Stimulated activated CD4-positive, alpha-beta T cell treated with anti-CD3 and anti-CD28 coated beads, Interleukin-1b, Interleukin-23, amount 100 ng/mL, for 4 hours (primary cell): ENCODE measurements at regions not wholly inside any gene's neighbourhood (a gene's known extent, or its start where the extent isn't known, plus 50 kb on each side); places are given as distances from the start of the nearest gene placed in this dataset.
"Not testable (repeated sequence)": the region's sequence is repeated elsewhere in the genome, so short reads cannot be mapped to it uniquely, and the experiment has no call there.

Experiments used
- DNase-seq, 2 donors: peaks; one replicate each; pipeline ENCODE4 v3.0.0-alpha.2; 2020; ENCODE audit warnings: low read depth in 2 of 2

GRCh38 chr3:82761858-82762257, 1000.4 kb upstream of the GBE1 start:
- no peak for DNase-seq

- no peak for DNase-seq
Measured at GRCh38 chr3:82745544-82745943, 984.1 kb upstream of the GBE1 start.

- no peak for DNase-seq
Measured at GRCh38 chr3:82743196-82743595, 981.8 kb upstream of the GBE1 start.

DNA sequence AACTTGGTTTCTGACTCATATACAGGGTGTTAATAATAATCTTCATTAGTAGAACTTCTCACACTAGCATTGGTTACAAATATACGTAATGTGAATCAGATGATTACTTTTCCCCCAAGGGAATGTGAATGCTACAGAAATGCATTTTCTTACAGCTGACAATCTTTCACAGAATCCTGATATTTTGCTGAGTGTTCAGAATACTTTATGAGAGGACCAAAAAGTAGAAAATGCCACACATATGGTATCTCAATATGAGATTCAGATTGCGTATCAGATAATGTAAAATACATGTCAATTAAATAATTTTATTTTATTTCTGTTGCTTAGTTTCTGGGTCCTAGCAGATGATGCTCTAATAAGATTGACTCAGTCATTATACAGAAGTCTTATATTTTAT, 979.9 kb upstream of the GBE1 start:
- no peak for DNase-seq

- no peak for DNase-seq
Measured at GRCh38 chr3:82739390-82739789, 977.9 kb upstream of the GBE1 start.

DNA sequence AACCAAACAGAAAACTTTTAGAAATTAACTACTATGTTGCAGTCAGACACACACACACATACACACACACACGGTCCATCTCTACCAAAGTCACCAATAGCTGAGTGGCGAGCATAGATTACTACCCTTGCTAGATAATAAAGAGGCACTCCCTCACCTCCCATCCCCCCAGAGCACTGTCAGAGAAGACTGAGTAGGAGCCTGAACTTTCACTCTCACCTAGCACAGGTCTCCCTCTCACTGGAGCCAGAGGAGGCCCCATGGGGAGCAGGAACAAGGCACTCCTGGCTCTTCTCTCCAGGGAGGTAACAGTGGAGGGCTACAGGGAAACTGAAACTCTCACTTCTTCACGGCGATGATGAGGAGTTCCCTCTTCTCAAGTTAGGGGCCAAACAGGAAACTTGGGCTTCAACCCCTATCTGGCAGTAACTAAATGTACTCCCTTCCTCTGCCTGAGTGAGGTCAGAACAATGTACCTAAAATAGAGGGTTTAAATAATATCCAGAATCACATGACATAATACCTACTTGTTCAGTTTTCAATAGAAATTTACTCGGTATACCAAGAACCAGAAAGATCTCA, 975.3 kb upstream of the GBE1 start:
- no peak for DNase-seq

DNA sequence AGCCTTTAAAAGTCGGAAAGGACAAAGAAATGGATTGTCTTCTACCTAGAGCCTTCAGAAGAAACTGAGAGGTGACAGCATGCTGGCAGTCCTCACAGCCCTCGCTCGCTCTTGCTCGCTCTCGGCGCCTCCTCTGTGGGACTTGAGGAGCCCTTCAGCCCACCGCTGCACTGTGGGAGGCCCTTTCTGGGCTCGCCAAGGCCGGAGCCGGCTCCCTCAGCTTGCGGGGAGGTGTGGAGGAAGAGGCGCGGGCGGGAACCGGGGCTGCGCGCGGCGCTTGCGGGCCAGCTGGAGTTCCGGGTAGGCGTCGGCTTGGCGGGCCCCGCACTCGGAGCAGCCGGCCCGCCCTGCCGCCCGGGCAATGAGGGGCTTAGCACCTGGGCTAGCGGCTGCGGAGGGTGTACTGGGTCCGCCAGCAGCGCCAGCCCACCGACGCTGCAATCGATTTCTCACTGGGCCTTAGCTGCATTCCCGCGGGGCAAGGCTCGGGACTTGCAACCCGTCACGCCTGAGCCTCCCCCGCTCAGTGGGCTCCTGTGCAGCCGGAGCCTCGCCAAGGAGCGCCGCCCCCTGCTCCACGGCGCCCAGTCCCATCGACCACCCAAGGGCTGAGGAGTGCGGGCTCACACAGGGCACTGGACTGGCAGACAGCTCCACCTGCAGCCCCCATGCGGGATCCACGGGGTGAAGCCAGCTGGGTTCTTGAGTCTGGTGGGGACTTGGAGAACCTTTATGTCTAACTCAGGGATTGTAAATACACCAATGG, 953.8 kb upstream of the GBE1 start:
- no peak for DNase-seq

DNA sequence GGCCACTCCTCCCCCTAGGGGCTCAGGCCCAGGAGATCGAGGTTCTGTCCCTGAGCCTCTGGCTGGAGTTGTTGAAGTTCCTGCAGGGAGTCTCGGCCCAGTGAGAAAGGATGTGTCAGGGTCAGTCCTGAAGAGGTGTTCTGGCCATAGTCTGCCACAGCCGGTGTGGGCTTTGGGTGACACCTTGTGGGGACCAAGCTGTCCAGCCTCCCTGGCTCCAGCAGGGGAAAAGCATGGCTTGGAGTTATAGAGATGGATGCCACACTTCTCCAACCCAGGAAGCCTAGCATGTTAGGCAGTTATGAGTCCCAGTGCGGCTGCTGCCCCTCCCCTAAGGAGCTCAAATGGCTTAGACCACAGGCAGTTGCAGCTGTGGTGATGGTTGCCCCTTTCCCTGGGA, 945.6 kb upstream of the GBE1 start:
- no peak for DNase-seq

DNA sequence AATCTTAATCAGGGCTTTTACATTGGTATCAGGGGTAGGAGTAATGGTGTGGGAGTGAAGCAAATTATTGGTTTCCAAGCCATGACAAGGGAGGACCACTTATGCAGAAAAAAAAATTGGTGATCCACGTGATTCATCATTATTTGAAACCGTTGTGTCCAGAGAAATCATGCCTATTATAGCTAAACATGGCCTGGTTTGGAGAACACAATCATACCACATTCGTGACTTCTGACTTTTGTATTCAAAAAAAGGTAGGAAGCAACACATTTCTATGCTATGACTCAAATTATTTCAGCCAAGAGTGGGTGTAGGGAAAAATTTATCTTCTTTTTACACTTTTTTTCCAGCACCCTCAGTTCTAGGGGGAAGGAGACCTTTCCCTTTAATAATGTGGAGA, 924.3 kb upstream of the GBE1 start:
- no peak for DNase-seq

DNA sequence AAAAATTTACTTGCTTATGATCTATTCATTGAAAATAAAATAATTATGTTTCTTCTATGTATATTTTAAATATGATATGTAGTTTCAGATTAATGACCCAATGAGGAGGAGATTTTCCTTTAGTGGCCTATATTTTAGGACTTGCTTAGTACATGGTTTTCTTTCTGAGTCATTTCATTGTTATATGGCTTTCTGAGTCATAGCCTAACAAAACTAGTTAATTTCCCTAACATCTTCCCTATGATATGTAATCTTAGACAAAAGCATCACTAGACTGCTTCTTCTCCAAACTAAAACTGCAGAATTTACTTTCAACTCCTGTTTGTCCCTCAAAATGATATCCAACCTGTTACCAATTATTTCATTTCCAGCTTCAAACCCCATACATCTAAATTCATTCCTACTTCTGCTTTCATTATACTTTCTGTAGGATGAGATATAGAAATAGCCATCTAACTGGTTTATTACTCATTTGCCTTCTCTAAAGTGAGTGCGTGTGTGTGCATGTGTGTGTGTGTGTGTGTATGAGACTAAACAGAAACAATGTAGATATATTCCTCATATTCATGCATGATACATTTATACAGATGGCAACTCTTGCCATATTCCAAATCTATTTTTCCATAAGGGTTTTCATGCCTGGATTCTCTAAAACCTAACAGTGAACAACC, 915.0 kb upstream of the GBE1 start:
- no peak for DNase-seq

GRCh38 chr3:82672966-82673365, 911.5 kb upstream of the GBE1 start:
- DNase-seq = no peak

DNA sequence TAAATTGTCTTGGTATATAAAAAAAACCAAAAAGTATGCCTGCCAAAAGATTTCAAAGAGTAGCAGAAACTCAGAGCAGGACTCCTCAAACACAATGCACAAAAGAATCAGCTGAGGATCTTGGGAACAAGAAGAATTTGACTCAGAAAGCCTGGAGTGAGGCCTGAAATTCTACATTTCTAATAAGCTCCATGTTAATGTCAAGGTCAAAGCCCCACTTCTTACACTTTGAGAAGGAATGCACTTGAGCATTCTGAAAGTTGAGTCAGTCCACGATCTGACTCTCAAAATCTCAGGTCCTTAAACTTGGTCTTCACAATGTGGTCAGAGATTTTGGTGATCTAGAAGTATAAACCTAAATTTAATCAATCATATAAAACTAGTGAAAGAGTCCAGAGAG, 910.0 kb upstream of the GBE1 start:
- DNase-seq = no peak

GRCh38 chr3:82654708-82655107, 893.3 kb upstream of the GBE1 start:
- DNase-seq = no peak

- no peak for DNase-seq
Measured at GRCh38 chr3:82643948-82644347, 882.5 kb upstream of the GBE1 start.

GRCh38 chr3:82641701-82642100, 880.3 kb upstream of the GBE1 start:
- no peak for DNase-seq

GRCh38 chr3:82640254-82640653, 878.8 kb upstream of the GBE1 start:
- no peak for DNase-seq

GRCh38 chr3:82637574-82637973, 876.1 kb upstream of the GBE1 start:
- DNase-seq = no peak

DNA sequence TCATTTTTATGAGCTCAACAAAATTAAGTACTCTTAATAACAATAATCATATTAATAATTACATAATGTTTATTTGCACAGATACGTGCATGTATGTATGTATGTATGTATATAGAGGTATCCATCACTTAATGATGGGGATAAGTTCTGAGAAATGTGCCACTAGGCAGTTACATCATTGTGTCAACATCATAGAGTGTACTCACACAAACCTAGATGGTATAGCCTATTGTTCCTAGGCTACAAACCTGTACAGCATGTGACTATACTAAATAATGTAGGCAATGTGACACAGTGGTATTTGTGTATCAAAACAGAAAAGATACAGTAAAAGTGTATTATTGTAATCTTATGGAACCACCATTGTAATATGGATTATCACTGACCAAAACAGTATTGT, 874.7 kb upstream of the GBE1 start:
- DNase-seq = no peak

- no peak for DNase-seq
Measured at GRCh38 chr3:82633319-82633718, 871.9 kb upstream of the GBE1 start.

DNA sequence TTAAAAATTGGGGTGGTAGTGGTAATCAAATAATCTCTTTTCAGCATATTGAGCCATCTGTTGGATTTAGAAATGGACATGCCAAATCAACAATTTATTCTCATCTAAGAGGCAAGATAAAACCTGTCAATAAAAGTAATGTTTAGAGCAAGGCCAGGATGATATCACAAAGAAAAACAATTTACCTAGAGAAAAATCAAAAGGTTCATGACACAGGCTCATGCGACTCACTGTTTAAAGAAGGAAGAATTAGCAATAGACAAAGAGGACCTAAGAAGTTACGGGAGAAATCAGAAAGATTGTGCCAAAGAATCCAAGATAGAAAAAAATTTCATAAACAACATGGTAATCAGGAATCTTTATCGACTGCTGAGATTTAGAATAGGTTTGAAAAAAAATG, 868.5 kb upstream of the GBE1 start:
- no peak for DNase-seq

DNA sequence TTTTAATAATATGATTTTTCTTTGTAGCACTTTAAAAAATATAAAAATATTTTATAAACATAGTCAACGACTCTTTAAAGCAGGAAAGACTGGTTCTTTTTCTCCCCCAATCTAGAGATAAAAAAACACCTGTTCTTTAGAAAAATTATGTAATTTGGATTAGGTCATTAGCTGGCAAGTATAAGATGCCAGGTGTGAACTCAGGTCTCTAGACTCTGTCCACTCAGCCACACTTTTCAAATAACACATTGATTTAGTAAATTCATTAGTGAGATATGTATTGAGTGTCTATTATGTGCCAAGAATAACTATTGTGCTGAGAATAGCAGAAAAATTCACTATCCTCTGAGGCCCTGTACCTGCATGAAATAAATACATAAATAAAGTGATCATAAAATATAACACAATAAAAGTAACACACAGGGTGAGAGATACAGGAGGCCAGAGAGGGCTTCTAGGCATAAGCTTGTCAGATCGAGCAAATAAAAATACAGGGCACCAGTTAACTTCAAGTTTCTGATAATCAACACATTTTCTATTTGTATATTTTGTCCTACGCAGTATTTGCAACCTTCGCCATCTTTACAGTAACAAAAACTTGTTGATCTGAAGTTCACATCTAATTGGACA, 867.1 kb upstream of the GBE1 start:
- no peak for DNase-seq

DNA sequence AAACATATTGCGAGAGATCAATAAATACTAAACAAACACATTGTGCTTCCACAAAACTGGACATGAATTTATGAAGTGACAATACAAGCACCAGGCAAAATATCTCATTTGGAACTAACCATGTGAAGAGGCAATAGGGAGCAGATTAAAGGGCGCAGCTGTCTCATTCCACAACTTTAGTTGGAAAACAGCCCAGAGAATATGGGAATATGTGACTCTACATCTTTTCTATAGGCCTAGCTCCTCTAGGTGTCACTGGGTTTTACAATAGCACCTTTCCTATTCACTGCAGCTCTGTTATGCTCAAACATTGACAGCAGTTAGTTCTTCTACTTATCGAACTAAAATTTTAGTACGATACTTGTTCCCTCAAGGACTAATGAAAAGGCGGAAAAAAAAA, 866.3 kb upstream of the GBE1 start:
- no peak for DNase-seq

- not testable (repeated sequence) for DNase-seq
Measured at GRCh38 chr3:82620744-82621143, 859.3 kb upstream of the GBE1 start.
